ENCODE measurements at regions not wholly inside any gene's neighbourhood (a gene's known extent, or its start where the extent isn't known, plus 50 kb on each side); places are given as distances from the start of the nearest gene placed in this dataset.

GRCh38 chr10:21437770-21438382 lies 87.6 kb downstream of the SKIDA1 start:
- CTCF ChIA-PET = interaction anchor here (0.5 to 1.0 kb wide), 4 partner anchors 10 to 51 kb away, joined by 3 to 5 read pairs (median 4); no protein-coding TSS in a partner anchor
- Mint-ChIP-seq H3K4me1 (ENCODE audit: insufficient read depth, unreplicated experiment) (no peaks in the 10 kb centered on the region), H3K9me3 (ENCODE audit: unreplicated experiment) (no peaks in the 10 kb centered on the region), H3K27ac (ENCODE audit: low read depth, unreplicated experiment) (no peak overlapping the region), H3K4me3 (ENCODE audit: unreplicated experiment) (no peak overlapping the region), H3K27me3 (ENCODE audit: insufficient read depth, unreplicated experiment) (no peaks in the 10 kb centered on the region), H3K36me3 (ENCODE audit: insufficient read depth, unreplicated experiment) (no peaks in the 10 kb centered on the region)
- intact Hi-C loops (cut with micrococcal nuclease) = no loop called here
- no peak for DNase-seq (ENCODE audit: unreplicated experiment)
- TF ChIP-seq, protein P1, sequence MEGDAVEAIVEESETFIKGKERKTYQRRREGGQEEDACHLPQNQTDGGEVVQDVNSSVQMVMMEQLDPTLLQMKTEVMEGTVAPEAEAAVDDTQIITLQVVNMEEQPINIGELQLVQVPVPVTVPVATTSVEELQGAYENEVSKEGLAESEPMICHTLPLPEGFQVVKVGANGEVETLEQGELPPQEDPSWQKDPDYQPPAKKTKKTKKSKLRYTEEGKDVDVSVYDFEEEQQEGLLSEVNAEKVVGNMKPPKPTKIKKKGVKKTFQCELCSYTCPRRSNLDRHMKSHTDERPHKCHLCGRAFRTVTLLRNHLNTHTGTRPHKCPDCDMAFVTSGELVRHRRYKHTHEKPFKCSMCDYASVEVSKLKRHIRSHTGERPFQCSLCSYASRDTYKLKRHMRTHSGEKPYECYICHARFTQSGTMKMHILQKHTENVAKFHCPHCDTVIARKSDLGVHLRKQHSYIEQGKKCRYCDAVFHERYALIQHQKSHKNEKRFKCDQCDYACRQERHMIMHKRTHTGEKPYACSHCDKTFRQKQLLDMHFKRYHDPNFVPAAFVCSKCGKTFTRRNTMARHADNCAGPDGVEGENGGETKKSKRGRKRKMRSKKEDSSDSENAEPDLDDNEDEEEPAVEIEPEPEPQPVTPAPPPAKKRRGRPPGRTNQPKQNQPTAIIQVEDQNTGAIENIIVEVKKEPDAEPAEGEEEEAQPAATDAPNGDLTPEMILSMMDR (IDR thresholded peaks at IDR 0.05; ENCODE audit: unreplicated experiment) = no peak
- POLR2A ChIA-PET = no interaction called here
- no TSS peak for BruUV-seq (replicated peaks)

DNA sequence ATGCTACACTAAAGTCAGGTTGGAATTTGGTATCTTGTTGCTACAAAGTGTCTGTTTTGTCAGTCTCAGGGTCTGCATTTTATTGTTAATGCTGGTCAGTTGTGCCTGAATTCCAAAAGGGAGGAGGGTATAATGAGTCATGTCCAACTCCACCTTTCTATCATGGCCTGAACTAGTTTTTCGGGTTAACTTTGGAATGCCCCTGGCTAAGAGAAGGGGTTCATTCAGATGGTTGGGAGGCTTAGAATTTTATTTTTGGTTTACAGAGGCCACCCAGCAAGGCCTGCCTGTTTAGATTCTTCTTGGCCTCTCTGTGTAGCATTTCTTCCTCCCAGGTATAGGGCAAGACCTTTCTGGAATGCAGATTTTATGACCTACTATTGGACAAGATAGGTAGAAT lies 93.2 kb downstream of the SKIDA1 start:
- Mint-ChIP-seq H3K27me3 (ENCODE audit: insufficient read depth, unreplicated experiment) (no peaks in the 10 kb centered on the region), H3K36me3 (ENCODE audit: insufficient read depth, unreplicated experiment) (peaks cover 7% of the 10 kb centered on the region), H3K4me1 (ENCODE audit: insufficient read depth, unreplicated experiment) (peaks cover 10% of the 10 kb centered on the region), H3K9me3 (ENCODE audit: unreplicated experiment) (peaks cover 10% of the 10 kb centered on the region), H3K4me3 (ENCODE audit: unreplicated experiment) (no peak overlapping the region), H3K27ac (ENCODE audit: low read depth, unreplicated experiment) (no peak overlapping the region)
- TF ChIP-seq, protein P1 (IDR thresholded peaks at IDR 0.05; ENCODE audit: unreplicated experiment) = no peak
- BruUV-seq (replicated peaks) = no TSS peak
- POLR2A ChIA-PET = no interaction called here
- intact Hi-C loops (cut with micrococcal nuclease) = no loop called here
- CTCF ChIA-PET = interaction anchor here (0.6 kb wide), 1 partner anchor 478 kb away, joined by 4 read pairs; no protein-coding TSS in a partner anchor
- peak; percentile 4 for DNase-seq (ENCODE audit: unreplicated experiment)

DNA sequence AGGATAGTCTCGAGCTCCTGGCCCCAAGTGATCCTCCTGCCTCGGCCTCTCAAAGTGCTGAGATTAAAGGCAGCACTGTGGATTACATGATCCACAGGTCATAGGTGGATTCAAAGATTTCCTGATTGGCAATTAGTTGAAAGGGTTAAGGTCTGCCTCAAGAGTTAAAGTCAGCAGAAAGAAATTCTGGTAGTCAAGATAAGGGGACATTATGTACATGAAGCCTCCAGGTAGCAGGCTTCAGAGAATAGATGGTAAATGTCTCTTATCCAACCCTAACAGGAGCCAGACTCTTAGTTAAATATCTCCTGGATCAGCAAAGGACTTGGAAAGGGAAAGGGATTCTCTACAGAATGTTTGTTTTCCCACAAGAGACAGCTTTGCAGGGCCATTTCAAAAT lies 93.7 kb downstream of the SKIDA1 start:
- Mint-ChIP-seq H3K27ac (ENCODE audit: low read depth, unreplicated experiment) (no peak overlapping the region), H3K4me3 (ENCODE audit: unreplicated experiment) (no peak overlapping the region), H3K9me3 (ENCODE audit: unreplicated experiment) (peaks cover 13% of the 10 kb centered on the region), H3K36me3 (ENCODE audit: insufficient read depth, unreplicated experiment) (peaks cover 7% of the 10 kb centered on the region), H3K4me1 (ENCODE audit: insufficient read depth, unreplicated experiment) (peaks cover 10% of the 10 kb centered on the region), H3K27me3 (ENCODE audit: insufficient read depth, unreplicated experiment) (no peaks in the 10 kb centered on the region)
- ChIA-PET POLR2A (interaction anchor here (0.7 kb wide), 1 partner anchor 1206 kb away, joined by 3 read pairs; no protein-coding TSS in a partner anchor), CTCF (interaction anchor here (0.6 to 0.7 kb wide), 2 partner anchors 76 to 478 kb away, joined by 3 to 4 read pairs; no protein-coding TSS in a partner anchor)
- intact Hi-C loops (cut with micrococcal nuclease) = no loop called here
- BruUV-seq (replicated peaks) = no TSS peak
- no peak for DNase-seq (ENCODE audit: unreplicated experiment)
- TF ChIP-seq, protein P1 (IDR thresholded peaks at IDR 0.05; ENCODE audit: unreplicated experiment) = no peak

DNA sequence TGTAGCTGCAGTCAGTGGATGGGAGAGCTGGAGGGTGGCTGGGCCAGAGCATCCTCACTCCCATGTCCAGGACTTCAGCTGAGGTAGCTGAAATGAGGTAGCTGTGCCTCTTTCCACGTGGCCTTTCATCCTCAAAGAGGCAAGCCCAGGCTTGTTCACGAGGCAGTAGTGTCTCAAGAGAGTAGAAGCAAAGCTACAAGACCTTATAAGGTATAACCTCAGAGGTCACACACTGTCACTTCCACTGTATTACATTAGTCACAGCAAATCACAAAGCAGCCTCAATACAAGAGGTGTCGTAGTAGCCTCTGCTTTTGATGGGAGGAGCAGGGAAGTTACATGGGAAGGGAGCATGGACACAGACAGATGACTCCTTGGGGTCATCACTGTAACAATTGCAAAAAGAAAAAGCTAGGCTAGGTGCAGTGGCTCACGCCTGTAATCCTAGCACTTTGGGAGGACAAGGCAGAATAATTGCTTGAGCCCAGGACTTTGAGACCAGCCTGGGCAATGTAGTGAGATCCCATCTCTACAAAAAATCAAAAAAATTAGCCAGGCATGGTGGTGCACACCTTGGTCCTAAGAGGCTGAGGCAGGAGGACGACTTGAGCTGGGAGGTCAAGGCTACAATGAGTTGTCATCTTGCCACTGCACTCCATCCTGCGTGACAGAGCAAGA lies 97.5 kb downstream of the SKIDA1 start:
- Mint-ChIP-seq H3K27ac (ENCODE audit: low read depth, unreplicated experiment) (peak overlapping the region; percentile 86), H3K9me3 (ENCODE audit: unreplicated experiment) (peaks cover 13% of the 10 kb centered on the region), H3K4me1 (ENCODE audit: insufficient read depth, unreplicated experiment) (peaks cover 10% of the 10 kb centered on the region), H3K36me3 (ENCODE audit: insufficient read depth, unreplicated experiment) (peaks cover 7% of the 10 kb centered on the region), H3K4me3 (ENCODE audit: unreplicated experiment) (no peak overlapping the region), H3K27me3 (ENCODE audit: insufficient read depth, unreplicated experiment) (no peaks in the 10 kb centered on the region)
- DNase-seq (ENCODE audit: unreplicated experiment) = peak; percentile 73
- ChIA-PET CTCF (interaction anchor here (0.5 to 1.5 kb wide), 2 partner anchors 9 to 13 kb away, joined by 3 read pairs; no protein-coding TSS in a partner anchor), POLR2A (interaction anchor here (0.6 to 1.2 kb wide), 5 partner anchors 17 to 318 kb away, joined by 3 to 4 read pairs (median 3); no protein-coding TSS in a partner anchor)
- intact Hi-C loops (cut with micrococcal nuclease) = no loop called here
- TF ChIP-seq, protein P1 (IDR thresholded peaks at IDR 0.05; ENCODE audit: unreplicated experiment) = no peak
- no TSS peak for BruUV-seq (replicated peaks)

All from MCF 10A (cell line).